Adrenal gland (tissue), 5 donors: ENCODE measurements at regions not wholly inside any gene's neighbourhood (a gene's known extent, or its start where the extent isn't known, plus 50 kb on each side); places are given as distances from the start of the nearest gene placed in this dataset.

Experiments used
- CTCF ChIP-seq, 6 experiments: fragments of 450-650 bp in 4 of 6; fragments of 200-600 bp in 2 of 6; sonication (generic) in 1 of 6; IDR thresholded peaks; 1 replicate in 5 of 6; 2 replicates in 1 of 6; pipeline versions ENCODE4 v1.5.1 to v1.8.0; 2016 to 2021; ENCODE audit warnings: antibody characterized with exemption in 6 of 6, mild to moderate bottlenecking in 2 of 6, moderate library complexity in 1 of 6
- POLR2A ChIP-seq, 2 donors: fragments of 450-650 bp; IDR thresholded peaks; one replicate each; pipeline ENCODE4 v1.6.1; 2017; ENCODE audit warnings: antibody characterized with exemption in 2 of 2, mild to moderate bottlenecking in 2 of 2, moderate library complexity in 1 of 2
- donor health status: DM: no; HTN: no; CAD: no.

GRCh38 chr9:24011009-24011717 is 185.1 kb upstream of the ELAVL2 start:
- TF ChIP-seq CTCF (IDR thresholded peaks at IDR 0.05) (no peak), POLR2A (IDR thresholded peaks at IDR 0.05) (no peak)
